ENCODE measurements at regions not wholly inside any gene's neighbourhood (a gene's known extent, or its start where the extent isn't known, plus 50 kb on each side); places are given as distances from the start of the nearest gene placed in this dataset.
"Not testable (repeated sequence)": the region's sequence is repeated elsewhere in the genome, so short reads cannot be mapped to it uniquely, and the experiment has no call there.

- DNase-seq (ENCODE audit: low read depth) = not testable (repeated sequence)
Observed at GRCh38 chr9:110023221-110023620, 184.7 kb downstream of the C9orf152 start.

- no peak for DNase-seq (ENCODE audit: low read depth)
Observed at GRCh38 chr9:110025551-110026170, 182.3 kb downstream of the C9orf152 start.

DNA sequence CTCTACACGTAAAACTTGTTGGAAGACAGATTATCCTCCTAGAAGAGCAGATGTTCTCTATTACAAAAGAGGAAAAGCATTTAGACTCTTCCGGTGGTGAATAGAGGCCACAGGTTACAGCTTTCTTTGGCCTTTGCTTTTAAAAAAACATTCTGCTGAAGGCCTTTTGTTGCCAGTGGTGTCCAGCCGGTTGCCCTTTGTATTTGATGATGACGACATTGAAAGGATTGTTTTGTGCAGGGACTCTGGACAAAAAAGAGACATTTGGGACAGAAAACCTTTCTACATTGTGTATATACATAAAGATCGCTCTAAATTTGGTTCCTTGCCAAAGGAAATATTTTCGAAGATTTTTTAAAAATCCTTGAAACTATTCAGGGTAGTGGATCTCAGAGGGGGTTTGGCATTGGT lies 180.3 kb downstream of the C9orf152 start:
- DNase-seq (ENCODE audit: low read depth) = no peak

- no peak for DNase-seq (ENCODE audit: low read depth)
Observed at GRCh38 chr9:110028271-110028670, 179.7 kb downstream of the C9orf152 start.

DNA sequence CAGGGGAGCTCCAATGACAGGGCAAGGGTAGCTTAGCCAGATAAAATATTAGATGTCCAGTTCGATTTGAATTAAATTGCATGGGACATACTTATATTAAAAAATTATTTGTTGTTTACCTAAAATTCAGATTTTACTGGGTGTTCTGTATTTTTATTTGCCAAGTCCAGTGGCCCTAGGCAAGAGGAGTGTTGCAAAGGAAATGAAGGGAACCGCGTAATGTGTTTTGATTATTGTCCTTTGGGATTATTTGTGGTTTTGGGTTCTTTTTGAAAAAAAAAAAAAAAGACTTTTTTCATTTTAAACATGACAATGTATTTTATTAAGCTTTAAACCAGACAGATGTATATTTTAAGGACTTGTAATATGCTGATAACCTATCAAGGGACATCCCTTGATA lies 179.3 kb downstream of the C9orf152 start:
- no peak for DNase-seq (ENCODE audit: low read depth)

- no peak for DNase-seq (ENCODE audit: low read depth)
Observed at GRCh38 chr9:110029429-110029955, 178.5 kb downstream of the C9orf152 start.

GRCh38 chr9:110029956-110030480 lies 177.9 kb downstream of the C9orf152 start:
- no peak for DNase-seq (ENCODE audit: low read depth)

DNA sequence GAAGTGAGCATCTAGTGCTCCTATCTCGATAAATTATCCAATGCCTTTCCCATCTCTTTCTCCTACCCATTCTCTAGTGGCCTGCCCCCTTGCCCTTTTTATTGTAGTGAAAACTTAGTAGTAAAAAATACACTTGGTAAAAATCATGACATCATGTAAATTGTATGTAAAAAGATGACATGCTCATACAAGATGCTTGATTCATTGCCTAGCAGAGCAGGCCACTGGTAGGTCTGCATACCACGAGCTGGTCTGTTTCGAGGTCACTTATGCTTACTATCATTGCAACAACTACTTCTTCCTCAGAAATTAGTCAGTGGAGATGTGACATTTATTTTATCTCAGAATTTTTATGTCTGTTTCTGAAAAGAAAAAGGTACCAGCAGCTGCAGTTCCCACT lies 177.3 kb downstream of the C9orf152 start:
- no peak for DNase-seq (ENCODE audit: low read depth)

DNA sequence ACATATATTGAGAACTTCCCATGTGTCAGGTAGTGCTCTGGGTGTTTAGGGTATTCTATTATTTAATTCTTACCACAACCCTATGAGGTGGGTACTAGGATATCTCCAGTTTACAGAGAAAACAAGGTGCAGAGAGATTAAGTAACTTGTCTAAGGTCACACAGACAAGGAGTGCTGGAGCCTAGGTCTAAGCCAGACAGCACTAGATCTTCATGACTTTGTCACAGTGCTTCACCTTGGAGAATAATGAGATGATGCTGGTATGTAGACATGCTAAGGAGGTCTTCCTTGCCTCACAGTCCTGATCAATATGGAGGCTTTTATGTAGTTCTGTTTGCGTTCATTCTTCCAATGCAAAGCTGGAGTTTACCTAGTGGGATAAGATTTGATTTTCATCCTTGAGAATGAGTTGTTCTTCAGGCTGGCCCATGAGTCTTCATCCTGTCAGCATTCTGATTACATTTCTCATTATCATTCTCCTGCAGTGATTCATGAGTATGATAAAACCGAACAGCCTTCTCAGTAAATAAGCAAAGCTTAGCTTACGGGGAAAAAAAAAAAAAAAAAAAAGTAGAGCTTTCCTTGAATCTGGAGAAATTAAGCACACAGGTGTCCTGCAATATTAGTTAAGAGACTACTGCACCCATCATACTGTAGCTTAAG lies 176.3 kb downstream of the C9orf152 start:
- no peak for DNase-seq (ENCODE audit: low read depth)

- DNase-seq (ENCODE audit: low read depth) = not testable (repeated sequence)
Observed at GRCh38 chr9:110032532-110032931, 175.4 kb downstream of the C9orf152 start.

GRCh38 chr9:110033869-110034268 lies 174.1 kb downstream of the C9orf152 start:
- DNase-seq (ENCODE audit: low read depth) = no peak

GRCh38 chr9:110036286-110036685 lies 171.7 kb downstream of the C9orf152 start:
- no peak for DNase-seq (ENCODE audit: low read depth)

DNA sequence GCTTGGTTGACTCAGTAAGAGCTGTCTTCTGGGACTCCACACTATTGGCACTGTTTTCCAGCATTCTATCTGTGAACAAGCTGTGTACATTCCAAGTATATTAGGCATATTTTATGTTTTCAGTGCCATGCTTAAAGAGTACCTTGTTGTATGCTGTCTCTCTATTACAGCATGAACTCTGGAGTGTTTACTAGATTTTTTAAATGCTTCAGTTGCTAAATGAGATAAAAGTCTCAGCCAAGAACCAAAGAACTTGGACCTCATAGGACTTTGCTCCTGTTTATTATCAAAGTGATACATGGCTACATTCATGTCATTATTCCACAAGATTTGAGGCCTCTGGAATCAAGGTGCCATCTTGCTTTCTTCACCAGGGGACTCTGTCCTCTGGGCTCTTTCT lies 167.2 kb downstream of the C9orf152 start:
- no peak for DNase-seq (ENCODE audit: low read depth)

DNA sequence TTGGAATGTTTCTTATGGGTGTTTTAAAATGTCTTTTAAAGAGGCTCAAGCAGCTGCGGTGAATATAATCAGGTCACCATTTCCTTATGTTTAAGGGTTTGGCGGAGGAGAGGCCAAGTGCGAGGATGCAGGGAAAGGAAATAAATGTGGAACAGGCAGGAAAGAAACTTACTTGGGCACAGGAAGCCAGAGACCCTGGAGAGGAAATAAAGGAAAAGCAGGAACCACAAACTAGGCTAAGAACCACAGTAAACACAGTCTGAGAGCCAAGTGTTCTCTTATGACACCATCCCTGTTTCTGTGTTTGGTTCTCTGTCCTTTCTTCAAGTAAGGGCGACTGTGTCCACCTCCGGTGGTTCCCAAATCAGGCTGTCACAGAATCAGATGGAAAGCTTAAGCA lies 166.5 kb downstream of the C9orf152 start:
- no peak for DNase-seq (ENCODE audit: low read depth)

- no peak for DNase-seq (ENCODE audit: low read depth)
Observed at GRCh38 chr9:110047232-110047954, 160.6 kb downstream of the C9orf152 start.

GRCh38 chr9:110047955-110048402 lies 160.0 kb downstream of the C9orf152 start:
- DNase-seq (ENCODE audit: low read depth) = no peak

- DNase-seq (ENCODE audit: low read depth) = peak; percentile 38
Observed at GRCh38 chr9:110048403-110048975, 159.5 kb downstream of the C9orf152 start.

DNA sequence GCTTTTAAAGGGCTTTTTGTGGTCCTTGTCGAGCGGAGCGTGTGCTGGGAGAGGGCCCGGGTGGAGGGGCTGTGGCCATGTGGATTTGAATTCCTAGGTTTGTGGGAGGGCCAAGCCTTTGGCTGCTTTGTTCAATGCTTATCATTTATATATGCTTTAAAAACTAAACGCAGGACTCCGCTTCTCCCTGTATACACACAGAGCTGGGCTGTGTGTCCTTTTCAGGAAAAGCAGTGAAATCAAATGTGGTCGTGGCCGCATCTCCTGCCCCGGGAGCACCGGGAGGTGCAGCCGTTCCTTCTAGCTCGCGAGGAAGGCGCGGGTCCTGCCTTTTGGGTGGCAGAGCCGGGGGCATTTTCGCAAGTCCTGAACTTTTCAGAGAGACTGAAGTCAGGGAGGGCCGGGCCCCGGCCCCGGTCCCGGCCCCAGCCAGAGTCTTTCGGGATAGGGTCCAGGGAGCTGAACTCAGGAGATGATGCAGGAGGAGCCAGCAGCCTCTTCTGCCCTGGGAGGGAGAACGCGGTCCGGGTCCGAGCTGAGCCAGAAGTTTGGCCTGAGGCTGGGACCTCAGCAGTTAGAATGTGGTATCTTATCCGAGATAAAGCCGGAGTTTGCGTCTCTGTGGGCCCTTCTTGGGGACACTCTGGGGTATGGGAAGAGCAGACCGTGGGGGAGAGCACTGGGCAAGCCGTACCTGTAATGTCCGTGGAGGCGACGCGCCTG lies 158.8 kb downstream of the C9orf152 start:
- DNase-seq (ENCODE audit: low read depth) = no peak

- DNase-seq (ENCODE audit: low read depth) = no peak
Observed at GRCh38 chr9:110049699-110050450, 158.1 kb downstream of the C9orf152 start.

GRCh38 chr9:110050925-110051355 lies 157.0 kb downstream of the C9orf152 start:
- no peak for DNase-seq (ENCODE audit: low read depth)

GRCh38 chr9:110056062-110056461 lies 151.9 kb downstream of the C9orf152 start:
- DNase-seq (ENCODE audit: low read depth) = no peak
